ENCODE measurements at regions not wholly inside any gene's neighbourhood (a gene's known extent, or its start where the extent isn't known, plus 50 kb on each side); places are given as distances from the start of the nearest gene placed in this dataset.
A peak's percentile ranks its signal among the peaks of the same experiment; 100 is the strongest.

DNA sequence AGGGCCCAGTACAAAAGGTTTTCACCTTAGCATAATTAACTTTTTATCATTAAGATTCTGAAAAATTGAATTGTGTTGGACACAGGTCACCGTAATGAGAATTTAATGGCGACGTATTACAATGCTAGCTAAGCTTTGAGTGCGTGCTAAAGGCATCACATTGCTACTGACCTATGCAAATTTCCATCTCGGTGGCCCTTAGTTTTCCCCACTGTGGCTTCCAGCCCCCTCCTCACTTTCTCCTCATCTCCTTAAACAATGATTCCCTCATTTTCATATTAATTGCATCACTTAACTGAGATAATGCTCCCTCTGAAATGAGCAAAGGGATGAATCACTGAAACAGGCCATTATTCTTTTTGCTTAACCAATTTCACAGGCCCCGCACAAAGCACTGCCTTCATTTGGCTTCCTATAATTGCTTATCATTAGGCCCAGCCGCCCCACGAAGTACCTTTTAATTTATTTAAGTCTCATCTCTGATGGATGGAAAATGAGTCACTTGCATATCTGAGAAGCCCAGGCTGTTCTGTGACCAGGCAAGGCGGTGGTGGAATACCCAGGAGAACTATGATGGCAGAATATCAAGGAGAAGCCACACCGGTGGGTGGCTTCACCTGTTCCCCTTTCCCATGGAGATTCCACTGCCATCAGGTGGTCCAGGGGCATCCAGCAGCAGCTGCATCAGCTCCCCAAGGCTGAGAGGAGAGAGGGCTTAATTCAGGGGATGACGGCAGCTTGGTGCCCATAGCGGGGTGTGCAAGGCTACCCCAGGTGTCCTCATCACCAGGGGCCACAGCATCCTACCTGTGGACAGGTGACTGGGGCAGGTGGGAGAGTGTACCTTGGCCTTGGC lies 223.8 kb upstream of the BOD1L1 start:
- no peak for DNase-seq (ENCODE audit: low spot score)

DNA sequence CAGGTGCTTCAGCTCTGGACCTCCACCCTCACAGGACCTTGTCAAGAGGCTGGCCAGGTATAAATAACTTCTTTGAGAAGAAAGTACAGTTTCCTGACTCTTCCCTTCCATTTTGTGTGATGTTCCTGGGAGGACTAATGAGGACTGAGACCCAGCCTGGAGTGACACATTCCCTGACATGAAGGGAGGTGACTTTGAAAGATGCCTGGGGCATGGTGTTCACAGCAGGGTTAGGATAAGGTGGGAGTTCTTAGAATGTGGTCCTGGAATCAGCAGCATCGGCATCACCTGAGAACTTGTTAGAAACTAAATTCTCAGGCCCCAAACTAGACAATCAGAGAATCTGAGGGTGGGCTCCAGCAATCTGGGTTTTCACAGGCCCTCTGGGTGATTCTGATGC lies 224.9 kb upstream of the BOD1L1 start:
- no peak for DNase-seq (ENCODE audit: low spot score)

DNA sequence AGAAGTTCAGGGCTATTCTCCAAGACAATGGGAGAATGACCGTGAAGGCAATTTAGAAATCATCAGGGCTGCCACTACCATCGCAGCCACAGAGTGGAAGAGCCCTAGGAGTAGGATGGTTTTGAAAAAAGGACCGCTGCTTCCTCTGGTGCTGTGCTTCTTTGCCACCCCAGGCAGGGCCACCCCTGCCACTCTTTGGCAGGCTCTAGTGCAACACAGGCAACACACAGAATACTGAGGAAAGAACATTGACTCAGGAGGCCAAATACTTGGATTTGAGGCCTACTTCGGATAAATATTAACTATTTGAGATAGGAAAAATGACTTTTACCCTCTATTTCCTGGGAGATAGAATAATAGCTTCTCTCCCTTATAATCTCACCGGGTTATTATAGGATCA lies 228.9 kb upstream of the BOD1L1 start:
- DNase-seq (ENCODE audit: low spot score): no peak

DNA sequence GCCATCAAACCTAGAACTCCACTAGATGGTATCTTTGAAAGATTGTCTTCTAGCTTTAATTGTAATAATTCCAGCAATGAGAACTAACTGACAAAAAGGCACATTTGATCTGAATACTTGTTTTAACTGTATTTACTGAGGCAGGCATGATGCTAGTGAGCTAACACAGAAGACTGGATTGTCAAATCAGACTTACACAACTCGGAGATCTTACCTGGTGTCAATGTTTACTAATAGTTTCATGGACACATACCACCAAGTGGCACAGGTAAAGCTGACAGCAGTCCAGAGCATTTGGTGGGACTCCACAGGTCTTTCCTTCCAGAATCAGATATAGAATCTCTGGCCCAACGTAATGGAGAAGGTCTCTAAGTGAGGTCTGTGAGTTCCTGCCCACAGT lies 229.9 kb upstream of the BOD1L1 start:
- DNase-seq (ENCODE audit: low spot score): no peak

DNA sequence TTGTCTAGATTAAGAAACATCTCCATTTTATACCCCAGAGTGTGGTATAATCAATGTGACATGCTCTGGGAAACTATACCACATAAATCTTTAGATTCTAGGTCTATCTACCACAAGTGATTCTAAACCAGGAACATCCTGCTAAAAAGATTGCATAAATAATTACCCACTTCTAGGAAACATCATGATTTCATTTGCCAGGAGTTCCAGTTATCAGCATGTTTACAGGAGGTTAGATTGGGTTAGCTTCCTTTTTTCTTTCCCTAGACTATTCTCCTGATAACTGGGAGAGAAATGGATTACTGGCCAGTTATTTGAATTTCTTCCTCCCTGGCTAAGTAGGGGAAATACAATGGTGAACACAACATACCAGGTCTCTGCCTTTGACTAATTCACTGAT lies 230.3 kb upstream of the BOD1L1 start:
- no peak for DNase-seq (ENCODE audit: low spot score)

DNA sequence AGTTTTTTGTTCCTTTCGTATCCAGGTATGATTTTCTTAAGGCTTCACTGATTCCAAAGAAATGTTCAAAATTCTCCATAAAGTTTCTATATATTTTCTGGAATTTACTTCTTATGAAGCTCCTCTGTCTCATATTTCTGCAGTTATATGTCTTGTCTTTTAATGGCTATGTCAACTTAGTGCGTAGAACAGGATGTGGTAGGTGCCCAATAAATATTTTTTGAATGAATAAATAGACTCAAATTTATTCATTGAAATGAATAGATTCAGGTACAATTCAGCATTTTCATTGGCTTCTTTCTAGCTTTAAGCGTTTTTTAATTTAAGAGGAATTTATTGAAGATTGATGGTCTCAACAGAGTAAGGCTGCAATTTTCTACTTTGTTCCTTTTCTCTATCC lies 231.9 kb upstream of the BOD1L1 start:
- DNase-seq (ENCODE audit: low spot score): no peak

DNA sequence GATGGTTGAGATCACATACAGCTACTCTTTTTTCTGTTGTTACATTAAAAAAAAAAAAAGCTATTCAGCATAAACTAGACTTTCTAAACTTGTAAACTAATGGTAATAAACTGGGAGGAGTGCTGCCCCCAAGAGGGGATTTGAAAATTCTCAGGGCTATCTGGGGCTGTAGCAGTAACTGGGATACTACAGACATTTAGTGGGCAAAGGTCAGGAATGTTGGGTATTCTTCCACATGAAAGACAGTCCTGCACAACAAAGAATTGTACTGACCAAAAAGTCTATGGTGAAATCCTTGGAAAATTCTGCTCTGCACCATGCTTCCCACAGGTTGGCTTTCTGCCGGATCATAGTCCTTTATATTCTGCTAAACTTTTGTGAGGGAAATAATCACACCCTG lies 232.6 kb upstream of the BOD1L1 start:
- DNase-seq (ENCODE audit: low spot score): peak; percentile 3

DNA sequence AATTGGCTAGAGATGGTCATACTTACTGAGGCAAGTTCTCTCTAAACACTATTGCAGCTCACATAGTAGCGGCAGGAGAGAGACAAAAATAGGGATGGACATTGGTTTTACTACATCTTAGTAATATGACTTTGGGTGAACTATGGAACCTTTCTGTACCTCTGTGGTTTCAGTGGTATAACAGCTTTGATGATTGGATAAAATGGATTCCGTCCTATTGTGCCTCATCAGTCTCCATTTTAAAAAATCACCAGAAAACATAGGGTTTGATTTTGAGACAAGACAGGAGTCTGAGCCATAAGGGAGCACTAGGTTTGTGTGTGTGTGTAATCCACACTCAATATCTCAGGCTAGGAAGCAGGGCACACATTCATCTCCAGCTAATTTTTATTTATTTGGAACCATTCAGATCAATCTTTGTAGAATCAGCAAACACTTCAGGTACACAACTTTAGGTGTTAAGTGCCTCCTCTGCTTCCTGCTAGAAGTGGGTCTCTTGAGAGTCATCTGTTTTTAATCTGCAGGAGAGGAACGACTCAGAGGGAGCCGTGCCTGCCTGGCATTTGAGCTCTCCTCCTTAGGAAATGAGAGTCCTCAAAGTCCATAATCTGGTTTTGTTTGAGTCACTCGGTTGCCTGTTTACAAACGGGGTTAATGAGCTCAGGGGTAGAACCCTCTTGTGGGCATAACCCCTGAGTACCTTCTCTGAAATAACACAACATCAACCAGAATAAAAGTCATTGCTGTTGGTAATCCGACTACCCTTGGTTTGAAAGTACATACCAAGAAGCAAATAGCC lies 238.5 kb upstream of the BOD1L1 start:
- no peak for DNase-seq (ENCODE audit: low spot score)

DNA sequence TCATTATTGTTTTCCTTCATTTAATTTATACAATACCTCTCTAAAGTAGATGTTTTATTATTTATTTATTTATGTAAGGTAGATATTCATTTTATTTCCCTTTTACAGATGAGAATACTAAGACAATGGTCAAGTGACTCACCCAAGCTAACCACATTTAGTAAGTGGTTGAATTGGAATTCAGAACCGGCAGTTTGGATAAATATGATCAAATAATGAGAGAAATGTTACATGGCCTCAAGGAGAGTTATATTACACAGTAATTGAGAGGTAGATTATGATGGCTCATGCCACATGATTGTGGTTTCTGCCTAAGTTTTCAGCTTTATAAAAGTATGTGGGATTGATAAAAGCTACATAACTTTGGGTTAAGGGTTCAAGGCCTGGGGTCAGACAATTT lies 239.4 kb upstream of the BOD1L1 start:
- DNase-seq (ENCODE audit: low spot score): no peak

DNA sequence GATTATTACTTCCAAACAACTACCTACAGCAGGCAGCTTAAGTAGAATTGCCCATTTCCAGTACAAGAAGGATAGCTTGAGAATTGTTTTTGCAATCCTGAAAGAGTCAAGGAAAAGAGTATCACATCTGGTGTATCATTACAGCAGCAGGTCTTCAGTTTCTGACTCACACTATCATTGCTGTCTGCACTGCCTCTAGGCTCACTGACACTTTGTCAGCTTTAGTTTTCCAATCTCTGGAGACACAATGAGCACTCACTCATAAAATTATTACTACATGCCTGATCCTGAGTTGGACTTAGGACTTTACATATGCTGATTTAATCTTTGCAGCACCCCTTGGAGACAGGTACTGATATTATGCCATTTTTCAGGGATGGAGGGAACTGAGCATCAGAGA lies 244.6 kb upstream of the BOD1L1 start:
- DNase-seq (ENCODE audit: low spot score): no peak

DNA sequence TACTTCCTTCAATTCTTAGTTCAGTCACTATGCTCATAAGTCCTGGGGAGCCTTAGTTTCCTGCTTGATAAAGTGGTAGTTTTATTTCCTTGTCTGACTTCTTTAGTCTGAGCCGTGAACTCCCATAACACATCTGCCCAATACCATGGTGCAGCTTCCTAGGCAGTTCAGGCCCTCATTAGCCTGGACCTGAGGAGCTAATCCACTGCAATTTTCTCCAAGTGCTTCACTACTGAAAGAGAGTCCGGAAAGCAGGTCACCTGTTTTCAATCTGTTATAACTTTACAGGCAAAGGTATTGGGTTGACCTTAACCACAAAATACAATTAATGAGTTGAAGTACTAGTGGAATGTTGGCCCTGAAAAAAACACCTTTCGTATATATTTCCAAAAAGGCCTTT lies 245.4 kb upstream of the BOD1L1 start:
- no peak for DNase-seq (ENCODE audit: low spot score)

DNA sequence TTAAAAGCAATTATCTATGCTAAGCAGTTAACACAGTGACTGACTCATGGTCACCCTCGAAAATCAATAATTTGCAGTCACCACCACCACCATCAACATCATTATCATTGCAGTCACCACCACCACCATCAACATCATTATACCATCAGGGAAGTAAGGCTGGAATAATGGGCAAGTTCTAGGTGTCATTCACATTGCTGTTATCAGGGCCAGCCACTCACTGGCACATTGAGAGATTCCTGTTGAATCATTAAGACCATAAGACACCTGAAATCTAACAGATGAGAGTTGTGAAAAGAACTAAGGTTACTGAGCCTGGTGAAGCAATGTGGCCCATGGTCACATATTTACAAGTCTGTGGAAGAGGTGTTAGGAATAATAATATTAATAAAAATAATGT lies 247.7 kb upstream of the BOD1L1 start:
- DNase-seq (ENCODE audit: low spot score): no peak

DNA sequence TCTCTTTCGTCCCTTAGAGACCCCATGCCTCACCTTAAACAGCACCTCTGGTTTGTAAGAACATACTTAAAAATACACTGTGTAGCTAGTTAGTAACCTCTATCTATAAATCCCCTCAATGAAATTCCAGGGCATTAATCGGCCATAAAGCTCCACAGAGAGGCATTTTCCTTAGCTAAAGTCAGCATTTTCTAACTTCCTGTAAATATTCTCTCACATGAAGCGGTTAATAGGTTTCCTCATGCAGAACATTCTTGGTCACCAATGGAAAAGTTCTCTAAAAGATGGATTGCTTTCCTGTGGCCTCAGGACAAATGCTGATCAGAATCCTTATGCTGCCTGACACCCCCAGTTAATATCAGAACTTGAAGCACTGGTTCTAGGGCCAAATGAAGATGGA lies 248.6 kb upstream of the BOD1L1 start:
- DNase-seq (ENCODE audit: low spot score): no peak

DNA sequence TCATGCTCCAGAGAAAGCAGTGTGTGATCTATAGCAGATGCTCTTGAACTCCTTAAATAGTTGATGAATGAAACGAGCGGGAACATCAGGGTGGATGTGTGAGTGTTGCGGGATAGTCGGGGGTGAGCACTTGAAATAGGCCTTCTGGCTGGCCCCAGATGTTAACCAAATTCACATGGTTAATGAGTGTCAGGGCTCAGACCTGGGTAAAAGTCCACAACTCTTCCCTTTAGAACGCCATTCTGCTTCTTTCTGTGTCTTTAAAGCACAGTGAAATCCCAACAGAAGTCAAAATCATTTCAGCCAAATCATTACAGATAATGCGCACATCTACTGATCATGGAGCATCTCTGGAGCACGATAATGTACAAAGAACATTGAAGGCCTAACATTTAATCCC lies 249.4 kb upstream of the BOD1L1 start:
- no peak for DNase-seq (ENCODE audit: low spot score)

DNA sequence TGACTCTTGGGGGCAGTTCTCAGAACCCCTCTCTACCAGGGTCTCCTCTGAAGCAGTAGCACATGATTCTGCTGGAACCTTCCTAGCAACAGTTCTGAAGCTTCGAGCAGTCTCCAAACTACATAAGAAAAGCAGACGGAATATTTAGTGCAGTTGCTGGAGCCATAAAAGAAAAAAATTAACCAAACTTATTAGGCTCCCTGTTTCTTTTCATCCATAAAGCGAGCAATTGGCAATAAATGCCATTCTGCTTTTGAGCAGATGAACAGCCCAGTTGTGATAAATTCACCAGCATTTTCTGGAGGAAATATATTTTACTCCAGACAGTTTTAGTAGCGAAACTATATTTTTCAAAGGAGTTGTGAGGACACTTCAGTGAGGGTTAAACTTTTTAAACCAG lies 250.1 kb upstream of the BOD1L1 start:
- DNase-seq (ENCODE audit: low spot score): no peak

DNA sequence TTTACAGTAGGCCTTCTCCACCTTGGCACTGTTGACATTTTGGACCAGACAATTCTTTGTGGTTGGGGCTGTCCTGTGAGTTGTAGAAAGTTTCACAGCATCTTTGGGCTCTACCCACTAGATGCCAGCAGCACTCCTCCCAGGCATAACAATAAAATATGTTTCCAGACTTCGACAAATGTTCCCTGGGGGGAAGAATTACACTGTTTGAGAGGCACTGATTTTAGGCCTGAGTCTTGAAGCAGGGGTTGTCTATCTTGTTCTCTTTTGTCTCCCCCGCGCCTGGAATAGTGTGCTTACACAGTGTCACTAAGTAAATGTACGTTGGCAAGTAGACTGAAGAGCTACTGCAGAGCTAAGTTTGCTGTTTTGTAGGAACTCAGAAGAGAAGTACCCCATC lies 254.4 kb upstream of the BOD1L1 start:
- no peak for DNase-seq (ENCODE audit: low spot score)

DNA sequence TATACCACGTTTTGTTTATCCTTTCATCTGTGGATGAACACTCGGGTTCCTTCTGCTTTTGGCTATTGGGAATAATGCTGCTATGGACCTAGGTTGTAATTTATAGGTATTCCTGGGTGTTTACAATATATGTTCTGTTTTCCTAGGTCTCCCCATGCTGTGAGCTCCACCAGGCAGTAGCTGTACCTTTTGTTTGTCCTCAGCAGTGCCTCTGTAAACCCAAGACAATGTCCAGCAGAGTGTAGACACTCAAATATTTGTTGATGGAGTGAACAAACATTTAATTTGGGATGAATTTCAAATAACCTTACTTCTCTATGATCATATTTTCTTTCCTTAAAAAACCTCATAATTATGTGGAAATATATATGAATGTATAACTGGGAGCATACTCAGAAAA lies 259.5 kb upstream of the BOD1L1 start:
- no peak for DNase-seq (ENCODE audit: low spot score)

DNA sequence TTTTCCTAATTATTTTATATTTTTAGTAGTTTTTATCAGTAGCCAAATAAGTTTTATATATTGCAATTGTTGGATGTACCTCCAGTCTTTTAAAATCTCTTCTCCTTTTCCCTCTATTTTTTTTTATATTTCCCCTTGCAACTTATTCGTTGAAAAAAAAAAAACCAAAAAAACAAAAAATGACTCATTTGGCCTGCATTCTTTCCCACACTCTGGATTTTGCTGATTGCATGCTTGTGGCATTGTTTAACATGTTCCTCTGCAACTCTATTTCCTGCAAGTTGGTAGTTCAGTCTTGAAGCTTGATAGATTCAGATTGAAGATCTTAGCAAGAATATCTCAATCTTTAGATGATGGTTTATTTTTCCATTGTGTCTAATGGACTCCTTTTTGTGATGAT lies 260.6 kb upstream of the BOD1L1 start:
- DNase-seq (ENCODE audit: low spot score): no peak

DNA sequence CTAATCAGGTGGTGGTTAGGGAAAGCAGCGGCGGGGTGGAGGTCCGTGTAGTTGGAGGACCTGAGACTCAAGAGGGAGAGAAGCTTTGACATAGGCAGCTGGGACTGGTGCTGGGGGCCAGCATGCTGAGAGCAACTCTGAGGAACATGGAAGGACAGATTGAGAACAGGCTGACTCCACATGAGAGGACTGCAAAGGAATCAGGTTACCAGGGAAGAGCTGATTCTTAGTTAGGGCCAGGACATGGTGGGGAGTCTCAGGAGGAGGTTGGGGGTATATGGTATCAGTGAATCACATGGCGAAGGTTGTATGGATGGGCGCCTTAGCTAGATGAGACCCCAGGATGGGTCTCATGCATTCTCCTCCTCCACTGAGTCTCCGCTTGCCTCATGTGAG lies 264.0 kb upstream of the BOD1L1 start:
- DNase-seq (ENCODE audit: low spot score): no peak

DNA sequence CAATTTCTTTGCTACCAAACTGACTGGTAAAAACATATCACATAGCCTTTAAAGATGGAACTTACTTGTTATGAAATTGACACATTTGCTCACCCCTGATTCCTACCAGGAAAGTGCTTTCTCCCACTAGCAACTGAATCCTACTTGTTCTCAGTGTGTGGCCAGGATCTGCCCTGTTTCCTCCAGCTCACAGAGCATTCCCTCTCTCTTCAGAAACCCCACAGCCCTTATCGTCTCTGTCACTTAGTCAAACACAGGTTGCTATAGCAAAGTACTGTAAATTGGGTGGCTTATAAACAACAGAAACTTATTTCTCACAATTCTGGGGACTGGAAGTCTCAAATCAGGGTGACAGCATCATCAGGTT lies 265.2 kb upstream of the BOD1L1 start:
- no peak for DNase-seq (ENCODE audit: low spot score)

DNA sequence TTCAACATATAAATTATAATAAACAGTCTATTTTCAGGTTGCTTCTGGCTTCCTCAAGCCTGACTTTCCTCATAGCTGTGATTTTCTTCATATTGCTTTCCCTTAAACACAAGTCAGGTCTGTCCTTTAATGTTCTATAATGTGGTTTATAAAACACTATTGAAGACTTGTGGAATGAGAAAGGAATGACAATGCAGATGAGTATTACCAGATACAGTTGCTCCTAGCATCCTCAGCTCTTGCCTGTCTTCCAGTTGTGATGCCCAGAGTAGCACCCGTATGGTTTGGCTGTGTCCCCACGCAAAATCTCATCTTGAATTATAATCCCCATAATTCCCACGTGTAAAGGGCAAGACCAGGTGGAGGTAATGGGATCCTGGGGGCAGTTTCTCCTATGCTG lies 265.7 kb upstream of the BOD1L1 start:
- DNase-seq (ENCODE audit: low spot score): no peak

DNA sequence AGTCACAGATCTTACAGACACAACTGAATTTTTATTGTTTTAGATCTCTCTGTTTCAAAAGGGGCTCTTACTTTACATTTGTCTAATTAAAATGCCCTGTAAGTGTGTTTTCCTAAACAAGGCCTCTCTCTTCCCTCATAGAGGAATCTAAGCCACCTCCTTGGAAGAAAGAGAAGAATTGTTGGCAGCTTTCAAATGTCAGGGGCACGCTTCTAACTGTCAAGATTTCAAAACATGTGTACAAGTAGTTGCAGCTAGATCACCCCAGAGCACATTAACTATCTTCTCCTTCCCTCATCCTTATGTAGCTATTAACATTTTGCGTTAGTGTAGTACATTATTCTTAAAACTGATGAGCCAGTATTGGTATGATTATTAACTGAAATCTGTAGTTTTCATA lies 266.5 kb upstream of the BOD1L1 start:
- DNase-seq (ENCODE audit: low spot score): no peak

DNA sequence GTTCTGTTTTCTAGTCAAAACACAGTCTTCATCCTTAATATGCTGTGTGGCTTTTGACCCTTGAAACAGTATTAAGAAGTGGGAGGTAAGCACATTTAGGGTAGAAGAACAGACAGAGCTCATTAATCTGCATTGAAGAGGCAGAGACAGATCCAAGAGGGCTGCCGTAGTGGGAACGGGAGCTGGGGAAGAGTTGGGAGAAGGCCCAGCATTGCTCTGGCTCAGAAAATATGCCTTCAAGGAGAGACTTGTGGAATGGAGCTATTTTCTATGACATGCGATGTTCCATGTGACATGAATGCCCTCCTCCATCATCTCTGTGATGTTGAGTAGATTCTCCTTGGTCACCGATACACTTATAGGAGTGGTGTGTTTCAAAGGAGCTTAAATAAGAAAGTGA lies 273.3 kb upstream of the BOD1L1 start:
- DNase-seq (ENCODE audit: low spot score): no peak

DNA sequence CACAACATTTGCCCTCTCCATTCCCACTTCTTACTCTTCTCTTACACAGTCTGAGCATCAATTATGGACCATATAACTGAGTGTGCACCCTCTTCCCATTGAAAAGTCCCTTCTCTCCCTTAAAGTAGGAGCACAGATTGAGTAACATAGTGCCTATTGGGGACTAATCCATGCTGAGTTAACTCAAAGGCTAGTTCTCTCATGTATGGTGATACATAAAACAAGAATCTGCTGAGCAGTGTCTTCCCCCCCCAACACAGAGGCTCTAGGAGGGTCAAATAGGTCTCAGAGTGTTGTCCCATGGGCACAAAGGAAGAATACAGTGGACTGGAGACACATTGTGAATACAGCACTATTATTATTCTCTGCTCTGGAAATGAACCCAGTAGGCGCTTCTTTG lies 274.6 kb upstream of the BOD1L1 start:
- DNase-seq (ENCODE audit: low spot score): no peak
